HCT116 (cell line): ENCODE measurements at regions not wholly inside any gene's neighbourhood (a gene's known extent, or its start where the extent isn't known, plus 50 kb on each side); places are given as distances from the start of the nearest gene placed in this dataset.

Experiments used
- ATAC-seq: fragments of 200-7000 bp; cut with Tn5 transposase; 2 replicates; pipeline ENCODE4 v1.9.1; 2020; ENCODE audit warnings: mild to moderate bottlenecking, moderate library complexity
- BruUV-seq: library from RNA; stranded (reverse); fragments of 400-500 nt; replicated peaks from 2 replicates; lab custom pipeline; 2021; lab: Mats Ljungman, UMichigan
- CTCF ChIA-PET: fragments of 300-600 bp; sonication (Branson Sonifier 250); formaldehyde crosslinking; loops from one replicate; lab custom pipeline; 2021; ENCODE audit warnings: antibody characterized with exemption; lab: Charles Lee
- POLR2A ChIA-PET: fragments of 300-600, 350-600 bp; sonication (Branson Sonifier 250); formaldehyde crosslinking; loops from one replicate; lab custom pipeline; 2021; ENCODE audit warnings: antibody characterized with exemption; lab: Charles Lee
- RAD21 ChIA-PET, 2 experiments: fragments of 300-600 bp; sonication (Branson Sonifier 250); formaldehyde crosslinking; loops; one replicate each; lab custom pipeline; 2023; ENCODE audit warnings: low total read pairs in 2 of 2; ENCODE audit not compliant: uncharacterized antibody in 2 of 2, unreplicated experiment in 2 of 2, low non-redundant PET in 1 of 2; lab: Charles Lee
- DNase-seq: peaks from one replicate; pipeline ENCODE4 v3.0.0-alpha.2; 2010; ENCODE audit warnings: low read depth, low spot score
- H2AFZ ChIP-seq: fragments of 200-600 bp; shearing (Covaris generic), sonication (generic); 2 replicates; pipeline ENCODE4 v1.6.1; 2017; ENCODE audit warnings: low read depth, mixed run types, mixed read lengths, antibody characterized with exemption, low read length; ENCODE audit not compliant: poor library complexity, severe bottlenecking
- H3K27ac ChIP-seq: 2 replicates; pipeline ENCODE4 v1.5.1; 2012; ENCODE audit warnings: low read depth, low read length
- H3K27me3 ChIP-seq: fragments of 200-600 bp; sonication (generic); 2 replicates; pipeline ENCODE4 v1.6.1; 2016; ENCODE audit warnings: mixed run types, low read length, mixed read lengths; ENCODE audit not compliant: insufficient read depth
- H3K36me3 ChIP-seq, 2 experiments: fragments of 200-500 bp in 1 of 2; fragments of 200-600 bp in 1 of 2; sonication (Bioruptor generic) in 1 of 2; sonication (generic) in 1 of 2; 2 replicates each; pipeline versions ENCODE4 v1.5.1 to v1.6.1; 2014 to 2016; ENCODE audit warnings: low read length in 2 of 2, inconsistent platforms in 1 of 2, mixed read lengths in 1 of 2, mixed run types in 1 of 2; ENCODE audit not compliant: insufficient read depth in 2 of 2, control insufficient read depth in 1 of 2
- H3K4me1 ChIP-seq, 2 experiments: fragments of 200-600 bp in 1 of 2; sonication (generic) in 1 of 2; 2 replicates each; pipeline versions ENCODE4 v1.5.1 to v1.6.1; 2012 to 2017; ENCODE audit warnings: low read length in 2 of 2, inconsistent platforms in 1 of 2, mild to moderate bottlenecking in 1 of 2, mixed read lengths in 1 of 2, mixed run types in 1 of 2, moderate library complexity in 1 of 2; ENCODE audit not compliant: insufficient read depth in 2 of 2, control insufficient read depth in 1 of 2
- H3K4me2 ChIP-seq: fragments of 200-600 bp; sonication (generic); 2 replicates; pipeline ENCODE4 v1.6.1; 2017; ENCODE audit warnings: mixed run types, low read length, mixed read lengths
- H3K4me3 ChIP-seq, 2 experiments: fragments of 200-600 bp in 1 of 2; sonication (generic) in 1 of 2; replicated peaks in 1 of 2; 2 replicates each; pipeline ENCODE4 v1.5.1; 2011 to 2016; ENCODE audit warnings: low read length in 2 of 2, control low read depth in 1 of 2, low read depth in 1 of 2, mild to moderate bottlenecking in 1 of 2, mixed read lengths in 1 of 2, mixed run types in 1 of 2
- H3K79me2 ChIP-seq: fragments of 200-600 bp; sonication (generic); 2 replicates; pipeline ENCODE4 v1.6.1; 2017; ENCODE audit warnings: mild to moderate bottlenecking, mixed run types, low read length, moderate library complexity, mixed read lengths; ENCODE audit not compliant: insufficient read depth
- H3K9ac ChIP-seq: fragments of 200-600 bp; sonication (generic); 2 replicates; pipeline ENCODE4 v1.6.1; 2016; ENCODE audit warnings: low read length, mixed read lengths
- H3K9me2 ChIP-seq: fragments of 200-600 bp; sonication (generic), shearing (Covaris generic); 2 replicates; pipeline ENCODE4 v1.6.1; 2017; ENCODE audit warnings: mixed run types, mild to moderate bottlenecking, moderate library complexity; ENCODE audit not compliant: insufficient read depth
- H3K9me3 ChIP-seq, 2 experiments: fragments of 200-500 bp in 1 of 2; fragments of 200-600 bp in 1 of 2; sonication (Bioruptor generic) in 1 of 2; sonication (generic) in 1 of 2; 2 replicates each; pipeline ENCODE4 v1.6.1; 2014 to 2017; ENCODE audit warnings: low read length in 2 of 2, mixed read lengths in 2 of 2, inconsistent platforms in 1 of 2, low read depth in 1 of 2, mild to moderate bottlenecking in 1 of 2, mixed run types in 1 of 2, moderate library complexity in 1 of 2; ENCODE audit not compliant: control insufficient read depth in 1 of 2, insufficient read depth in 1 of 2
- H4K20me1 ChIP-seq: fragments of 200-600 bp; sonication (generic), shearing (Covaris generic); 2 replicates; pipeline ENCODE4 v1.6.1; 2017; ENCODE audit warnings: mixed run types, mild to moderate bottlenecking, moderate library complexity; ENCODE audit not compliant: insufficient read depth
- CBX3 ChIP-seq: IDR thresholded peaks from 2 replicates; pipeline ENCODE4 v1.6.1; 2012; ENCODE audit warnings: low read depth
- CEBPB ChIP-seq: IDR thresholded peaks from 2 replicates; pipeline ENCODE4 v1.6.1; 2012; ENCODE audit warnings: low read depth
- EGR1 ChIP-seq: IDR thresholded peaks from 2 replicates; pipeline ENCODE4 v1.6.1; 2012; ENCODE audit warnings: low read depth
- ELF1 ChIP-seq: IDR thresholded peaks from 2 replicates; pipeline ENCODE4 v1.6.1; 2012; ENCODE audit warnings: low read depth, borderline replicate concordance
- EZH2 ChIP-seq: fragments of 200-600 bp; sonication (generic); IDR thresholded peaks from 2 replicates; pipeline ENCODE4 v1.6.1; 2017; ENCODE audit warnings: antibody characterized with exemption, mixed run types
- JUND ChIP-seq: IDR thresholded peaks from 2 replicates; pipeline ENCODE4 v1.6.1; 2012
- POLR2A ChIP-seq: IDR thresholded peaks from 2 replicates; pipeline ENCODE4 v1.7.0; 2011; ENCODE audit warnings: borderline replicate concordance; ENCODE audit not compliant: insufficient read depth, insufficient read length; ENCODE audit errors: extremely low read depth
- POLR2AphosphoS5 ChIP-seq: IDR thresholded peaks from 2 replicates; pipeline ENCODE4 v1.6.1; 2011; ENCODE audit warnings: mild to moderate bottlenecking, low read depth, low read length, moderate library complexity
- RAD21 ChIP-seq: IDR thresholded peaks from 2 replicates; pipeline ENCODE4 v1.6.1; 2012; ENCODE audit warnings: low read depth, mild to moderate bottlenecking
- SP1 ChIP-seq: IDR thresholded peaks from 2 replicates; pipeline ENCODE4 v1.6.1; 2012; ENCODE audit warnings: low read depth
- SRF ChIP-seq: IDR thresholded peaks from 2 replicates; pipeline ENCODE4 v1.6.1; 2012; ENCODE audit warnings: low read depth
- intact Hi-C: fragments of 100-400 bp; cut with micrococcal nuclease; formaldehyde crosslinking; loops from 2 replicates; pipeline ENCODE4 v1.10.0; 2022
- TF ChIP-seq, protein P1 (sequence below): IDR thresholded peaks from 2 replicates; pipeline ENCODE4 v1.6.1; 2011; ENCODE audit warnings: mild to moderate bottlenecking, low read length, moderate library complexity; ENCODE audit not compliant: insufficient replicate concordance; ENCODE audit errors: extremely low read depth

DNA sequence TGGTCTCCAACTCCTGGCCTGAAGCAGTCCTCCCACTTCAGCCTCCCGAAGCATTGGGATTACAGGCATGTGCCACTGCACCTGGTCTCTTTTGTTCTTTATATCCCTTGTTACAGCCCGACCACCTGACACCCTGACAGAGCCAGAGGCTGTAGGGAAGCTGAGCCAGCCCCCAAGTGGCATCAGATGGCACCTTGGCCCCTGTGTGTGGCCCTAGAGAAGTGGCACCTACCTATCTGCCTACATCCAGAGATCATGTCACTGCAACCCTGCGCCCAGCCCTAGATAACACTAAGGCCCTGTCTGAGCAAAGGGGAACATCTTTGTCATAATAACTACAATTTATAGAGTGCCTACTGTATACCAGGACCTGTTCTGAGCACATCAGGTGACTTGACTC is 235.0 kb downstream of the AACS start:
- Histone ChIP-seq H3K9ac (no peak overlapping the region), H4K20me1 (no peaks in the 10 kb centered on the region), H3K4me2 (no peak overlapping the region), H3K36me3 (no peaks in the 10 kb centered on the region), H3K79me2 (no peaks in the 10 kb centered on the region), H3K27ac (no peak overlapping the region), H3K27me3 (peaks cover 21% of the 10 kb centered on the region; the same call in 1 of the 2 replicates), H3K9me3 (no peaks in the 10 kb centered on the region), H3K4me3 (no peak overlapping the region), H2AFZ (no peak overlapping the region), H3K4me1 (no peaks in the 10 kb centered on the region), H3K9me2 (no peaks in the 10 kb centered on the region)
- ChIA-PET CTCF (interaction anchor here (1.1 kb wide), 1 partner anchor 117 kb away, joined by 3 read pairs; no protein-coding TSS in a partner anchor), RAD21 (no interaction called here), POLR2A (no interaction called here)
- ATAC-seq (no peak), DNase-seq (no peak)
- no TSS peak for BruUV-seq
- no peak for TF ChIP-seq RAD21
- TF ChIP-seq POLR2A = no peak
- no peak for TF ChIP-seq CEBPB
- TF ChIP-seq EGR1 = no peak
- no peak for TF ChIP-seq EZH2
- TF ChIP-seq, protein P1, sequence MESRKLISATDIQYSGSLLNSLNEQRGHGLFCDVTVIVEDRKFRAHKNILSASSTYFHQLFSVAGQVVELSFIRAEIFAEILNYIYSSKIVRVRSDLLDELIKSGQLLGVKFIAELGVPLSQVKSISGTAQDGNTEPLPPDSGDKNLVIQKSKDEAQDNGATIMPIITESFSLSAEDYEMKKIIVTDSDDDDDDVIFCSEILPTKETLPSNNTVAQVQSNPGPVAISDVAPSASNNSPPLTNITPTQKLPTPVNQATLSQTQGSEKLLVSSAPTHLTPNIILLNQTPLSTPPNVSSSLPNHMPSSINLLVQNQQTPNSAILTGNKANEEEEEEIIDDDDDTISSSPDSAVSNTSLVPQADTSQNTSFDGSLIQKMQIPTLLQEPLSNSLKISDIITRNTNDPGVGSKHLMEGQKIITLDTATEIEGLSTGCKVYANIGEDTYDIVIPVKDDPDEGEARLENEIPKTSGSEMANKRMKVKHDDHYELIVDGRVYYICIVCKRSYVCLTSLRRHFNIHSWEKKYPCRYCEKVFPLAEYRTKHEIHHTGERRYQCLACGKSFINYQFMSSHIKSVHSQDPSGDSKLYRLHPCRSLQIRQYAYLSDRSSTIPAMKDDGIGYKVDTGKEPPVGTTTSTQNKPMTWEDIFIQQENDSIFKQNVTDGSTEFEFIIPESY = no peak
- TF ChIP-seq SRF = no peak
- no peak for TF ChIP-seq POLR2AphosphoS5
- TF ChIP-seq SP1 = no peak
- TF ChIP-seq ELF1 = no peak
- no peak for TF ChIP-seq CBX3
- no peak for TF ChIP-seq JUND
- intact Hi-C loops = no loop called here
